ENCODE measurements at regions not wholly inside any gene's neighbourhood (a gene's known extent, or its start where the extent isn't known, plus 50 kb on each side); places are given as distances from the start of the nearest gene placed in this dataset.

- DNase-seq: no peak
Observed at GRCh38 chr17:52837492-52837891, 679.0 kb upstream of the CA10 start.

- no peak for DNase-seq
Observed at GRCh38 chr17:52831536-52831935, 673.0 kb upstream of the CA10 start.

GRCh38 chr17:52828621-52829020 is 670.1 kb upstream of the CA10 start:
- DNase-seq: no peak

GRCh38 chr17:52827526-52827925 is 669.0 kb upstream of the CA10 start:
- no peak for DNase-seq

- DNase-seq: no peak
Observed at GRCh38 chr17:52824542-52824941, 666.0 kb upstream of the CA10 start.

- DNase-seq: no peak
Observed at GRCh38 chr17:52823155-52823554, 664.6 kb upstream of the CA10 start.

GRCh38 chr17:52790359-52790955 is 631.9 kb upstream of the CA10 start:
- DNase-seq: no peak

GRCh38 chr17:52789829-52790228 is 631.3 kb upstream of the CA10 start:
- DNase-seq: no peak

- no peak for DNase-seq
Observed at GRCh38 chr17:52776234-52776633, 617.7 kb upstream of the CA10 start.

GRCh38 chr17:52762794-52763167 is 604.3 kb upstream of the CA10 start:
- DNase-seq: no peak

- no peak for DNase-seq
Observed at GRCh38 chr17:52762147-52762793, 603.8 kb upstream of the CA10 start.

GRCh38 chr17:52759864-52760263 is 601.4 kb upstream of the CA10 start:
- DNase-seq: no peak

- DNase-seq: no peak
Observed at GRCh38 chr17:52758481-52758880, 600.0 kb upstream of the CA10 start.

GRCh38 chr17:52756746-52757145 is 598.2 kb upstream of the CA10 start:
- DNase-seq: no peak

- no peak for DNase-seq
Observed at GRCh38 chr17:52754838-52755237, 596.3 kb upstream of the CA10 start.

- no peak for DNase-seq
Observed at GRCh38 chr17:52751051-52751450, 592.5 kb upstream of the CA10 start.

- no peak for DNase-seq
Observed at GRCh38 chr17:52744179-52744578, 585.7 kb upstream of the CA10 start.

GRCh38 chr17:52740006-52740405 is 581.5 kb upstream of the CA10 start:
- DNase-seq: no peak

GRCh38 chr17:52738791-52739190 is 580.3 kb upstream of the CA10 start:
- no peak for DNase-seq

GRCh38 chr17:52737071-52737470 is 578.6 kb upstream of the CA10 start:
- DNase-seq: no peak

GRCh38 chr17:52732841-52733240 is 574.3 kb upstream of the CA10 start:
- DNase-seq: no peak

- DNase-seq: no peak
Observed at GRCh38 chr17:52724578-52724977, 566.1 kb upstream of the CA10 start.

GRCh38 chr17:52721910-52722309 is 563.4 kb upstream of the CA10 start:
- no peak for DNase-seq

- DNase-seq: no peak
Observed at GRCh38 chr17:52710363-52710901, 551.9 kb upstream of the CA10 start.

GRCh38 chr17:52709724-52710123 is 551.2 kb upstream of the CA10 start:
- DNase-seq: no peak

Data from stimulated activated CD4-positive, alpha-beta T cell treated with anti-CD3 and anti-CD28 coated beads, Interleukin-15, amount 100 ng/mL, for 24 hours (primary cell).